Choroid plexus epithelial cell (primary cell): ENCODE measurements at regions not wholly inside any gene's neighbourhood (a gene's known extent, or its start where the extent isn't known, plus 50 kb on each side); places are given as distances from the start of the nearest gene placed in this dataset.
"Not testable (repeated sequence)": the region's sequence is repeated elsewhere in the genome, so short reads cannot be mapped to it uniquely, and the experiment has no call there.

ENCODE experiments used
- DNase-seq: peaks from one replicate; pipeline ENCODE4 v3.0.0-alpha.2; 2010; ENCODE audit warnings: low read depth
- H3K4me3 ChIP-seq: 2 replicates; pipeline ENCODE4 v1.5.1; 2011; ENCODE audit warnings: low read depth, mild to moderate bottlenecking, control low read depth, low read length, moderate library complexity
- CTCF ChIP-seq: conservative IDR thresholded peaks from 2 replicates; pipeline ENCODE4 v1.5.1; 2011; ENCODE audit warnings: low read depth, mild to moderate bottlenecking, control low read depth, inconsistent platforms, low read length, moderate library complexity

- no peak for DNase-seq
- no peak for TF ChIP-seq CTCF
- no peak overlapping the region for H3K4me3 ChIP-seq
These were observed 882.4 kb upstream of the AUTS2 start for GRCh38 chr7:68715907-68716306.

- no peak for TF ChIP-seq CTCF
- DNase-seq, result no peak
- no peak overlapping the region for H3K4me3 ChIP-seq
These were observed 881.1 kb upstream of the AUTS2 start for GRCh38 chr7:68717176-68717575.

GRCh38 chr7:68718097-68718551 is 880.2 kb upstream of the AUTS2 start:
- no peak for DNase-seq
- TF ChIP-seq CTCF, result no peak
- no peak overlapping the region for H3K4me3 ChIP-seq

GRCh38 chr7:68720697-68721096 is 877.6 kb upstream of the AUTS2 start:
- DNase-seq, result peak; percentile 44
- H3K4me3 ChIP-seq, result no peak overlapping the region
- TF ChIP-seq CTCF, result no peak

GRCh38 chr7:68722044-68722443 is 876.2 kb upstream of the AUTS2 start:
- DNase-seq, result no peak
- no peak for TF ChIP-seq CTCF
- no peak overlapping the region for H3K4me3 ChIP-seq

GRCh38 chr7:68724965-68725364 is 873.3 kb upstream of the AUTS2 start:
- TF ChIP-seq CTCF, result no peak
- H3K4me3 ChIP-seq, result no peak overlapping the region
- DNase-seq, result no peak

GRCh38 chr7:68725843-68726785 is 872.2 kb upstream of the AUTS2 start:
- H3K4me3 ChIP-seq, result no peak overlapping the region
- no peak for DNase-seq
- no peak for TF ChIP-seq CTCF

GRCh38 chr7:68728720-68729119 is 869.6 kb upstream of the AUTS2 start:
- DNase-seq, H3K4me3 ChIP-seq: not testable (repeated sequence)
